Endodermal cell (in vitro differentiated cells): ENCODE measurements at regions not wholly inside any gene's neighbourhood (a gene's known extent, or its start where the extent isn't known, plus 50 kb on each side); places are given as distances from the start of the nearest gene placed in this dataset.

Source experiments
- DNase-seq: peaks from one replicate; pipeline ENCODE4 v3.0.0-alpha.2; 2017
- H3K27ac ChIP-seq: 2 replicates; pipeline ENCODE4 v1.5.1; 2013; ENCODE audit warnings: mild to moderate bottlenecking, low read depth, low read length, moderate library complexity
- H3K27me3 ChIP-seq: 2 replicates; pipeline ENCODE4 v1.6.1; 2013; ENCODE audit warnings: mild to moderate bottlenecking, low read length, moderate library complexity; ENCODE audit not compliant: insufficient read depth, control insufficient read depth, poor library complexity, severe bottlenecking
- H3K36me3 ChIP-seq: 2 replicates; pipeline ENCODE4 v1.7.0; 2013; ENCODE audit warnings: mild to moderate bottlenecking, low read length, moderate library complexity; ENCODE audit not compliant: control insufficient read depth, insufficient read depth
- H3K4me1 ChIP-seq: one replicate; pipeline ENCODE4 v1.7.0; 2013; ENCODE audit warnings: low read length; ENCODE audit not compliant: control insufficient read depth, insufficient read depth
- H3K4me3 ChIP-seq: 2 replicates; pipeline ENCODE4 v1.5.1; 2013; ENCODE audit warnings: mild to moderate bottlenecking, low read length, moderate library complexity
- H3K9ac ChIP-seq: 2 replicates; pipeline ENCODE4 v1.6.1; 2013; ENCODE audit warnings: mild to moderate bottlenecking, low read length, moderate library complexity; ENCODE audit not compliant: poor library complexity, severe bottlenecking; ENCODE audit errors: extremely low read depth
- H3K9me3 ChIP-seq: 2 replicates; pipeline ENCODE4 v1.6.1; 2013; ENCODE audit warnings: mild to moderate bottlenecking, low read length, moderate library complexity; ENCODE audit not compliant: control insufficient read depth
- H3K27ac Mint-ChIP-seq: 2 replicates; pipeline ENCODE4 v1.8.0; 2020; ENCODE audit warnings: mixed read lengths
- H3K27me3 Mint-ChIP-seq: 2 replicates; pipeline ENCODE4 v1.8.0; 2021; ENCODE audit warnings: mild to moderate bottlenecking, mixed read lengths; ENCODE audit not compliant: insufficient read depth
- H3K36me3 Mint-ChIP-seq: 2 replicates; pipeline ENCODE4 v1.8.0; 2020; ENCODE audit warnings: low read depth, mixed read lengths
- H3K4me1 Mint-ChIP-seq: 2 replicates; pipeline ENCODE4 v1.8.0; 2020; ENCODE audit warnings: mixed read lengths
- H3K4me3 Mint-ChIP-seq: 2 replicates; pipeline ENCODE4 v1.8.0; 2020; ENCODE audit warnings: mild to moderate bottlenecking, moderate library complexity, mixed read lengths
- H3K9me3 Mint-ChIP-seq: 2 replicates; pipeline ENCODE4 v1.8.0; 2020; ENCODE audit warnings: mild to moderate bottlenecking, mixed read lengths
- CTCF ChIP-seq: fragments of 200-600 bp; sonication (generic); conservative IDR thresholded peaks from 2 replicates; pipeline ENCODE4 v1.5.0; 2021; ENCODE audit warnings: antibody characterized with exemption, mild to moderate bottlenecking
- WGBS, 2 experiments: methylation state at CpG; one replicate each; pipeline versions ENCODE4 v1.1.5 to v1.1.7; 2013; ENCODE audit warnings: missing lambda C conversion rate in 2 of 2, mixed read lengths in 1 of 2; ENCODE audit not compliant: insufficient coverage in 1 of 2, insufficient read length in 1 of 2; 5-methylcytosine and 5-hydroxymethylcytosine counted together

- WGBS, 2 experiments, result 78 to 94% methylated on average over 2 to 3 of the region's 3 CpGs
- no peaks in the 10 kb centered on the region for H3K9me3 Mint-ChIP-seq
Observed at GRCh38 chr3:147333098-147333497, 73.2 kb downstream of the ZIC4 start.

GRCh38 chr3:147328711-147329110 lies 77.6 kb downstream of the ZIC4 start:
- WGBS, 2 experiments, result 100% methylated on average over 2 of the region's 2 CpGs; no CpG with 5 or more reads in 1 of the 2 experiments
- H3K27me3 Mint-ChIP-seq, result no peaks in the 10 kb centered on the region
- H3K27ac ChIP-seq, result no peak overlapping the region
- H3K4me3 ChIP-seq, result no peak overlapping the region
- no peaks in the 10 kb centered on the region for H3K27me3 ChIP-seq
- H3K9me3 Mint-ChIP-seq, result no peaks in the 10 kb centered on the region
- H3K9ac ChIP-seq, result no peak overlapping the region
- H3K27ac Mint-ChIP-seq, result no peak overlapping the region
- H3K4me1 ChIP-seq, result no peaks in the 10 kb centered on the region
- no peak for TF ChIP-seq CTCF
- DNase-seq, result no peak
- no peaks in the 10 kb centered on the region for H3K4me1 Mint-ChIP-seq
- H3K9me3 ChIP-seq, result no peaks in the 10 kb centered on the region
- H3K36me3 Mint-ChIP-seq, result no peaks in the 10 kb centered on the region
- H3K4me3 Mint-ChIP-seq, result no peak overlapping the region
- no peaks in the 10 kb centered on the region for H3K36me3 ChIP-seq

More at GRCh38 chr3:147333098-147333497, 73.2 kb downstream of the ZIC4 start:
- no peak overlapping the region for H3K4me3 Mint-ChIP-seq
- Histone ChIP-seq H3K4me1 (no peaks in the 10 kb centered on the region), H3K4me3 (no peak overlapping the region), H3K36me3 (no peaks in the 10 kb centered on the region), H3K9me3 (no peaks in the 10 kb centered on the region), H3K9ac (no peak overlapping the region), H3K27ac (no peak overlapping the region), H3K27me3 (no peaks in the 10 kb centered on the region)
- TF ChIP-seq CTCF, result no peak
- no peak for DNase-seq
- peaks cover 3% of the 10 kb centered on the region for H3K4me1 Mint-ChIP-seq
- no peaks in the 10 kb centered on the region for H3K36me3 Mint-ChIP-seq
- H3K27ac Mint-ChIP-seq, result no peak overlapping the region
- no peaks in the 10 kb centered on the region for H3K27me3 Mint-ChIP-seq

GRCh38 chr3:147324356-147324755 lies 82.0 kb downstream of the ZIC4 start:
- no peaks in the 10 kb centered on the region for H3K27me3 ChIP-seq
- H3K9me3 Mint-ChIP-seq, result no peaks in the 10 kb centered on the region
- H3K4me3 ChIP-seq, result no peak overlapping the region
- no peak overlapping the region for H3K27ac Mint-ChIP-seq
- no peak for TF ChIP-seq CTCF
- no peak for DNase-seq
- H3K27ac ChIP-seq, result no peak overlapping the region
- no peaks in the 10 kb centered on the region for H3K36me3 Mint-ChIP-seq
- H3K4me1 Mint-ChIP-seq, result no peaks in the 10 kb centered on the region
- H3K27me3 Mint-ChIP-seq, result no peaks in the 10 kb centered on the region
- no peaks in the 10 kb centered on the region for H3K9me3 ChIP-seq
- H3K4me3 Mint-ChIP-seq, result no peak overlapping the region
- H3K9ac ChIP-seq, result no peak overlapping the region
- no peaks in the 10 kb centered on the region for H3K4me1 ChIP-seq
- H3K36me3 ChIP-seq, result no peaks in the 10 kb centered on the region
